Calu3 (cell line): ENCODE measurements at regions not wholly inside any gene's neighbourhood (a gene's known extent, or its start where the extent isn't known, plus 50 kb on each side); places are given as distances from the start of the nearest gene placed in this dataset.

ENCODE experiments used
- BruUV-seq: library from RNA; stranded (reverse); fragments of 400-500 nt; replicated peaks from 2 replicates; lab custom pipeline; 2021; lab: Mats Ljungman, UMichigan
- CTCF ChIA-PET: fragments of 300-600 bp; sonication (Branson Sonifier 250); formaldehyde crosslinking; loops from one replicate; lab custom pipeline; 2022; ENCODE audit warnings: antibody characterized with exemption; lab: Charles Lee
- DNase-seq: peaks from one replicate; pipeline ENCODE4 v3.0.0; 2022
- H3K27ac Mint-ChIP-seq: one replicate; pipeline ENCODE4 v1.8.0; 2022; ENCODE audit warnings: mixed read lengths; ENCODE audit not compliant: unreplicated experiment
- H3K27me3 Mint-ChIP-seq: one replicate; pipeline ENCODE4 v1.8.0; 2022; ENCODE audit warnings: mixed read lengths; ENCODE audit not compliant: unreplicated experiment
- H3K36me3 Mint-ChIP-seq: one replicate; pipeline ENCODE4 v1.8.0; 2022; ENCODE audit warnings: mild to moderate bottlenecking, moderate library complexity, mixed read lengths; ENCODE audit not compliant: insufficient read depth, unreplicated experiment
- H3K4me1 Mint-ChIP-seq: one replicate; pipeline ENCODE4 v1.8.0; 2022; ENCODE audit warnings: mild to moderate bottlenecking, low read depth, mixed read lengths; ENCODE audit not compliant: unreplicated experiment
- H3K4me3 Mint-ChIP-seq: one replicate; pipeline ENCODE4 v1.8.0; 2022; ENCODE audit warnings: mild to moderate bottlenecking, low read depth, moderate library complexity, mixed read lengths; ENCODE audit not compliant: unreplicated experiment
- H3K9me3 Mint-ChIP-seq: one replicate; pipeline ENCODE4 v1.8.0; 2022; ENCODE audit warnings: low read depth, mixed read lengths; ENCODE audit not compliant: unreplicated experiment
- intact Hi-C: fragments of 100-400 bp; cut with micrococcal nuclease; formaldehyde crosslinking; loops from one replicate; pipeline ENCODE4 v1.10.0; 2022; ENCODE audit not compliant: unreplicated experiment
- TF ChIP-seq, protein P1 (sequence below): fragments of 200-600 bp; IDR thresholded peaks from one replicate; pipeline ENCODE4 v1.8.0; 2022; ENCODE audit warnings: antibody characterized with exemption; ENCODE audit not compliant: unreplicated experiment

DNA sequence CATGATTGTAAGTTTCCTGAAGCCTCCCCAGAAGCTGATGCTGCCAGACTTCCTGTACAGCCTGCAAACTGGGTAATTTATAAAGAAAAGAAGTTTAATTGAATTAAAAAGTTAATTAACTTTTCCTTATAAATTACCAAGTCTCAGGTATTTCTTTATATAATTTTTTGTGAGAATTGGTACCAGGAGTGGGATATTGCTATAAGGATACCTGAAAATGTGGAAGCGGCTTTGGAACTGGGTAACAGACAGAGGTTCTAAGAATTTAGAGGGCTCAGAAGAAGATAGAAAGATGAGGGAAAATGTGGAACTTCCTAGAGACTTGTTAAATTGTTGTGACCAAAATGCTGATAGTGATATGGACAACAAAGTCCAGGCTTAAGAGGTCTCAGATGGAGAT lies 163.1 kb downstream of the PTPRU start:
- DNase-seq: no peak
- peaks cover 8% of the 10 kb centered on the region for H3K9me3 Mint-ChIP-seq
- no peak overlapping the region for H3K27ac Mint-ChIP-seq
- CTCF ChIA-PET: no interaction called here
- peaks cover 64% of the 10 kb centered on the region for H3K27me3 Mint-ChIP-seq
- H3K4me1 Mint-ChIP-seq: no peaks in the 10 kb centered on the region
- H3K36me3 Mint-ChIP-seq: no peaks in the 10 kb centered on the region
- no TSS peak for BruUV-seq
- no peak overlapping the region for H3K4me3 Mint-ChIP-seq
- intact Hi-C loops: no loop called here
- TF ChIP-seq, protein P1, sequence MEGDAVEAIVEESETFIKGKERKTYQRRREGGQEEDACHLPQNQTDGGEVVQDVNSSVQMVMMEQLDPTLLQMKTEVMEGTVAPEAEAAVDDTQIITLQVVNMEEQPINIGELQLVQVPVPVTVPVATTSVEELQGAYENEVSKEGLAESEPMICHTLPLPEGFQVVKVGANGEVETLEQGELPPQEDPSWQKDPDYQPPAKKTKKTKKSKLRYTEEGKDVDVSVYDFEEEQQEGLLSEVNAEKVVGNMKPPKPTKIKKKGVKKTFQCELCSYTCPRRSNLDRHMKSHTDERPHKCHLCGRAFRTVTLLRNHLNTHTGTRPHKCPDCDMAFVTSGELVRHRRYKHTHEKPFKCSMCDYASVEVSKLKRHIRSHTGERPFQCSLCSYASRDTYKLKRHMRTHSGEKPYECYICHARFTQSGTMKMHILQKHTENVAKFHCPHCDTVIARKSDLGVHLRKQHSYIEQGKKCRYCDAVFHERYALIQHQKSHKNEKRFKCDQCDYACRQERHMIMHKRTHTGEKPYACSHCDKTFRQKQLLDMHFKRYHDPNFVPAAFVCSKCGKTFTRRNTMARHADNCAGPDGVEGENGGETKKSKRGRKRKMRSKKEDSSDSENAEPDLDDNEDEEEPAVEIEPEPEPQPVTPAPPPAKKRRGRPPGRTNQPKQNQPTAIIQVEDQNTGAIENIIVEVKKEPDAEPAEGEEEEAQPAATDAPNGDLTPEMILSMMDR: no peak

DNA sequence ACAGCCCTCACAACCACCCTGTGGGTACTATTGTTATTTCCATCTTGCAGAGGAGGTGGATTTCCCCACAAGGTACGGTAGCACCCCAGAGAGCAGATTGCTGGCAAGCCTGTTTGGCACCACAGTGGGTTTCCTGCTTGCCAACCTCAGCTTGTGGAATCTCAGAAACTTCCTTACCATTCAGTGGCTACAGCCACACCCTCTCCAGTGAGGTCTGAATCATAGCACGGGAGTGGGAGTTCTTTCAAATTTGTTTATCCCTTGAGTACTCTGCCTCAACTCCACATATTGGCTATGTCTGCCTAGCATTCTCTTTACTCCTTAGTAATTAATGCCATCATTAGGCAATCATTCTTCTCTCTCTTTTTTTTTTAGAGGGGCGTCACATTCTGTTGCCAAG lies 162.1 kb downstream of the PTPRU start:
- Mint-ChIP-seq H3K4me3 (no peak overlapping the region), H3K4me1 (no peaks in the 10 kb centered on the region), H3K36me3 (no peaks in the 10 kb centered on the region), H3K9me3 (peaks cover 5% of the 10 kb centered on the region), H3K27me3 (peaks cover 64% of the 10 kb centered on the region), H3K27ac (no peak overlapping the region)
- TF ChIP-seq, protein P1: no peak
- CTCF ChIA-PET: no interaction called here
- no TSS peak for BruUV-seq
- intact Hi-C loops: no loop called here
- peak; percentile 39 for DNase-seq

DNA sequence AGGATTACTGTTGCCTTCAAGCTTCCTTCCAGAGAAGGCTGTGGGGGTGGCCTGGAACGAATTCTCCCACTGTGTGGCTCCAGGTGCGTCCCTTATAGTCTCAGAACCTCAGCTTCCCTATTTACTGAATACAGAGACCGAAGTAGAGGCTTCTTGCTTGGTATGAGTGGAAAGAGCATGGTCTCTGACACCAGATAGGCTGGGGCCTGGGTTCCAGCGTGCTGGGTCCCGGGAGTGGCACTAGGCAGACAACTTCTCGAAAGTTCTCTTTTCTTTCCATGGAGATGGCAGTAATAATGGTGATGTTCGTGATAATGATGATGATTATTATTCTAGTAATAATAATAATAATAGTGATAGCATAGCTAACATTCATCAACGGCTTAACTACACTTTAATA lies 161.7 kb downstream of the PTPRU start:
- Mint-ChIP-seq H3K36me3 (no peaks in the 10 kb centered on the region), H3K4me1 (no peaks in the 10 kb centered on the region), H3K4me3 (no peak overlapping the region), H3K27ac (no peak overlapping the region), H3K9me3 (peaks cover 4% of the 10 kb centered on the region), H3K27me3 (peaks cover 64% of the 10 kb centered on the region)
- no peak for DNase-seq
- no TSS peak for BruUV-seq
- intact Hi-C loops: no loop called here
- CTCF ChIA-PET: no interaction called here
- TF ChIP-seq, protein P1: no peak

DNA sequence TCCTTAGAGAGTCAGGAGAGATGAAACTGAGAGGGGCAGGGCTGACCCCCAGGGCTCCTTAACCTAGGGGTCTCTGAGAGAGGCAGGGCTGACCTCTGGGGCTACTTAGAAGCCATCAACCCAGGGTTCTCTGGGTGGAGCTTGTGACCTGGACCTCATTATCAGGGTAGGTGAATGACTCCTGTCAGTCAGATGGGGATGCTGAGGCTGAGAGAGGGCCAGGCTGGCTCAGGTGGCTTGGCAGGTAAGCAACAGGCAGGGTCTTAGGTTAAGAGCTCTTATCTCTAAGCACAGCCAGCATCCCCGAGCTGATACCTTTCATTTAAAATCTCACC lies 160.9 kb downstream of the PTPRU start:
- CTCF ChIA-PET: no interaction called here
- H3K27ac Mint-ChIP-seq: no peak overlapping the region
- DNase-seq: no peak
- TF ChIP-seq, protein P1: no peak
- intact Hi-C loops: no loop called here
- peaks cover 3% of the 10 kb centered on the region for H3K9me3 Mint-ChIP-seq
- H3K4me3 Mint-ChIP-seq: no peak overlapping the region
- H3K4me1 Mint-ChIP-seq: no peaks in the 10 kb centered on the region
- H3K36me3 Mint-ChIP-seq: no peaks in the 10 kb centered on the region
- peaks cover 64% of the 10 kb centered on the region for H3K27me3 Mint-ChIP-seq
- no TSS peak for BruUV-seq
